SK-N-SH (cell line): ENCODE measurements at regions not wholly inside any gene's neighbourhood (a gene's known extent, or its start where the extent isn't known, plus 50 kb on each side); places are given as distances from the start of the nearest gene placed in this dataset.

ENCODE experiments used
- CTCF ChIA-PET: fragments of 300-600, 350-600 bp; formaldehyde crosslinking; extraction: SDS; loops from one replicate; lab custom pipeline; 2021; lab: Yijun Ruan, JAX
- POLR2A ChIA-PET: fragments of 350-600 bp; sonication (Branson Sonifier 250); formaldehyde crosslinking; extraction: SDS; loops from one replicate; lab custom pipeline; 2020; ENCODE audit warnings: antibody characterized with exemption, inconsistent platforms; lab: Yijun Ruan, JAX
- DNase-seq: peaks from one replicate; pipeline ENCODE4 v3.0.0; 2012
- H2AFZ ChIP-seq: fragments of 200-600 bp; sonication (generic); 2 replicates; pipeline ENCODE4 v1.8.1; 2016; ENCODE audit warnings: antibody characterized with exemption, mild to moderate bottlenecking, low read depth
- H3F3A ChIP-seq: fragments of 200-600 bp; sonication (generic); replicated peaks from 2 replicates; pipeline ENCODE3; 2016; ENCODE audit warnings: antibody characterized with exemption, mild to moderate bottlenecking; ENCODE audit not compliant: insufficient read depth
- H3K27ac ChIP-seq, 2 experiments: fragments of 200-500 bp in 1 of 2; fragments of 200-600 bp in 1 of 2; sonication (Bioruptor generic) in 1 of 2; sonication (generic), shearing (Covaris generic) in 1 of 2; 2 replicates each; pipeline versions ENCODE4 v1.5.1 to v1.6.1; 2014 to 2016; ENCODE audit warnings: low read depth in 2 of 2, inconsistent platforms in 1 of 2, low read length in 1 of 2, mild to moderate bottlenecking in 1 of 2, mixed read lengths in 1 of 2
- H3K27me3 ChIP-seq: fragments of 200-600 bp; sonication (generic), shearing (Covaris generic); 2 replicates; pipeline ENCODE4 v1.6.1; 2016; ENCODE audit warnings: mixed run types; ENCODE audit not compliant: insufficient read depth
- H3K36me3 ChIP-seq, 2 experiments: fragments of 200-500 bp in 1 of 2; fragments of 200-600 bp in 1 of 2; sonication (Bioruptor generic) in 1 of 2; sonication (generic) in 1 of 2; replicated peaks in 1 of 2; 2 replicates each; pipeline versions ENCODE3 to v1.5.1; 2014 to 2016; ENCODE audit warnings: low read length in 1 of 2, mild to moderate bottlenecking in 1 of 2; ENCODE audit not compliant: insufficient read depth in 2 of 2, control insufficient read depth in 1 of 2
- H3K4me1 ChIP-seq, 2 experiments: fragments of 200-500 bp in 1 of 2; fragments of 200-600 bp in 1 of 2; sonication (Bioruptor generic) in 1 of 2; sonication (generic), shearing (Covaris generic) in 1 of 2; 2 replicates each; pipeline versions ENCODE4 v1.5.1 to v1.6.1; 2014 to 2016; ENCODE audit warnings: low read depth in 1 of 2, low read length in 1 of 2, mixed run types in 1 of 2; ENCODE audit not compliant: insufficient read depth in 2 of 2, control insufficient read depth in 1 of 2
- H3K4me2 ChIP-seq: fragments of 200-600 bp; sonication (generic), shearing (Covaris generic); 2 replicates; pipeline ENCODE4 v1.6.1; 2017; ENCODE audit warnings: mixed run types
- H3K4me3 ChIP-seq, 2 experiments: fragments of 200-500 bp in 1 of 2; fragments of 200-600 bp in 1 of 2; sonication (Bioruptor generic) in 1 of 2; sonication (generic), shearing (Covaris generic) in 1 of 2; 2 replicates each; pipeline versions ENCODE4 v1.5.1 to v1.8.1; 2014 to 2016; ENCODE audit warnings: low read depth in 2 of 2, inconsistent platforms in 1 of 2, low read length in 1 of 2, mild to moderate bottlenecking in 1 of 2, mixed read lengths in 1 of 2, moderate library complexity in 1 of 2
- H3K79me2 ChIP-seq: fragments of 200-600 bp; sonication (generic); 2 replicates; pipeline ENCODE4 v1.8.1; 2017; ENCODE audit warnings: mild to moderate bottlenecking; ENCODE audit not compliant: insufficient read depth
- H3K9ac ChIP-seq: fragments of 200-600 bp; sonication (generic); 2 replicates; pipeline ENCODE4 v1.6.1; 2017; ENCODE audit warnings: mixed run types
- H3K9me2 ChIP-seq: fragments of 200-600 bp; sonication (generic); 2 replicates; pipeline ENCODE4 v1.6.1; 2017; ENCODE audit warnings: mixed run types
- H3K9me3 ChIP-seq: fragments of 200-600 bp; sonication (generic); 2 replicates; pipeline ENCODE4 v1.6.1; 2017; ENCODE audit warnings: mixed run types, mild to moderate bottlenecking, moderate library complexity
- H4K20me1 ChIP-seq: fragments of 200-600 bp; sonication (generic); 2 replicates; pipeline ENCODE4 v1.6.1; 2017; ENCODE audit warnings: mild to moderate bottlenecking, mixed run types; ENCODE audit not compliant: insufficient read depth
- CHD2 ChIP-seq: fragments of 150-350 bp; IDR thresholded peaks from 2 replicates; pipeline ENCODE4 v1.6.1; 2018; ENCODE audit warnings: low read length; ENCODE audit not compliant: partially characterized antibody
- ELF1 ChIP-seq: IDR thresholded peaks from 2 replicates; pipeline ENCODE4 v1.4.0; 2012
- EP300 ChIP-seq, 2 experiments: IDR thresholded peaks; 2 replicates each; pipeline versions ENCODE4 v1.4.0 to v1.6.1; 2012; ENCODE audit warnings: borderline replicate concordance in 1 of 2, low read depth in 1 of 2, low read length in 1 of 2
- FOXM1 ChIP-seq: IDR thresholded peaks from 2 replicates; pipeline ENCODE4 v1.4.0; 2012; ENCODE audit warnings: low read depth, mild to moderate bottlenecking
- GATA2 ChIP-seq: sonication (generic); formaldehyde crosslinking; IDR thresholded peaks from 2 replicates; pipeline ENCODE4 v1.5.0; 2020; ENCODE audit warnings: mild to moderate bottlenecking, missing genetic modification reagents
- MAX ChIP-seq: IDR thresholded peaks from 2 replicates; pipeline ENCODE4 v1.4.0; 2012; ENCODE audit warnings: low read depth
- MEF2A ChIP-seq: IDR thresholded peaks from 2 replicates; pipeline ENCODE4 v1.4.0; 2012; ENCODE audit warnings: low read depth, borderline replicate concordance
- MXI1 ChIP-seq: IDR thresholded peaks from 2 replicates; pipeline ENCODE4 v1.6.1; 2012; ENCODE audit warnings: mild to moderate bottlenecking, low read depth, low read length, improper control_type of control experiment
- POLR2AphosphoS5 ChIP-seq: IDR thresholded peaks from 2 replicates; pipeline ENCODE4 v1.6.1; 2012; ENCODE audit warnings: low read depth, low read length
- RAD21 ChIP-seq: IDR thresholded peaks from 2 replicates; pipeline ENCODE4 v1.6.1; 2012; ENCODE audit warnings: mild to moderate bottlenecking, low read length
- RCOR1 ChIP-seq: fragments of 150-350 bp; IDR thresholded peaks from 2 replicates; pipeline ENCODE4 v1.6.1; 2017; ENCODE audit warnings: antibody characterized with exemption, low read length
- RFX5 ChIP-seq: IDR thresholded peaks from 2 replicates; pipeline ENCODE4 v1.6.1; 2012; ENCODE audit warnings: mild to moderate bottlenecking, improper control_type of control experiment, low read length
- SMC3 ChIP-seq: IDR thresholded peaks from 2 replicates; pipeline ENCODE4 v1.6.1; 2012; ENCODE audit warnings: low read depth, low read length, improper control_type of control experiment
- TAF1 ChIP-seq: IDR thresholded peaks from 2 replicates; pipeline ENCODE4 v1.6.1; 2012; ENCODE audit warnings: low read depth, mild to moderate bottlenecking, low read length, moderate library complexity, borderline replicate concordance
- USF1 ChIP-seq: IDR thresholded peaks from 2 replicates; pipeline ENCODE4 v1.4.0; 2012; ENCODE audit warnings: low read depth, borderline replicate concordance
- USF2 ChIP-seq: fragments of 150-350 bp; IDR thresholded peaks from 2 replicates; pipeline ENCODE4 v1.6.1; 2017; ENCODE audit warnings: antibody characterized with exemption, low read length, low read depth, borderline replicate concordance
- WGBS: methylation state at CpG from one replicate; pipeline ENCODE4 v1.1.6; 2017; ENCODE audit warnings: low lambda C conversion rate; 5-methylcytosine and 5-hydroxymethylcytosine counted together
- TF ChIP-seq, protein P1 (sequence below): fragments of 200-600 bp; sonication (generic); IDR thresholded peaks from 2 replicates; pipeline ENCODE4 v1.6.1; 2017; ENCODE audit warnings: antibody characterized with exemption, mild to moderate bottlenecking, moderate library complexity
- TF ChIP-seq, protein P2 (sequence below): IDR thresholded peaks from 2 replicates; pipeline ENCODE4 v1.6.1; 2012; ENCODE audit warnings: mild to moderate bottlenecking, low read depth, low read length, moderate library complexity

DNA sequence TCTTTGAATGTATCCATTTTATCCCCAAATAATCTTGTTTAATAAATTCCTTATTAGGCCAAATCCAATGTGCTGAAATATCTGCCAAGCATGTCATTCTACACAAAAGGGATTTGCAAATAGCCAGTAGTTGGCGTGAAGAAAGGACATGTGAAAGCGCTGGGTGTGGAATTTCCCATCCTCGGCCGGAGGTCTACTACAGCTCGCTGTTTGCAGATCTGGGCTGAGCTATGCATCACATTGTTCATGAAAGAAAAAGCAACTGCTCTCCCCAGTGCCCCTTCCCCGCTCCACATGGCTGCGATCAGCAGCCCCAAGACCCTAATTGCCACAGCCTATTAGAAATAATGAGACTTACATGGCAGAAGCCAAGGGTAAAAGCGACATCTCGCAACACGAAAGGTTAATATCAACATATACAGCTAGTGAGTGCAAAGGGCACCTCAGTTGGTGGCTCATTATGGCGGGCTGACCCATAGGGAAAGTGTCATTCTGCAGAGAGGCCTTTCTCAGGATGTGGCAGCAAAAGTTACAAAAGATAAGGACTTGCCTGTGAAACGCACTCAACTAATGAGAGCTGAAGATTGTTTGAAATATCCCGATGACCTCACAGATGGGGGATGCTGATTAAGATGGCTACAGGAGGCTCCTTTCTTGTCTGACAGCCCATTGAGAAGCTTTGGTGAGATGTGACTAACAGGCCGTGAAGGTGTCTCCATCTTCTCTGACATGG is 126.9 kb upstream of the CYP1B1 start:
- CTCF ChIA-PET, result interaction anchor here (2.2 to 3.8 kb wide), 2 partner anchors 72 to 87 kb away, joined by 5 to 9 read pairs; no protein-coding TSS in a partner anchor

More for the DNA sequence above, 126.9 kb upstream of the CYP1B1 start:
- H3K27me3 ChIP-seq, result no peaks in the 10 kb centered on the region
- H3K27ac ChIP-seq, result no peak overlapping the region
- 86% methylated on average over 14 of the region's 14 CpGs for WGBS
- DNase-seq, result no peak
- H3K4me2 ChIP-seq, result no peak overlapping the region
- TF ChIP-seq, protein P1, sequence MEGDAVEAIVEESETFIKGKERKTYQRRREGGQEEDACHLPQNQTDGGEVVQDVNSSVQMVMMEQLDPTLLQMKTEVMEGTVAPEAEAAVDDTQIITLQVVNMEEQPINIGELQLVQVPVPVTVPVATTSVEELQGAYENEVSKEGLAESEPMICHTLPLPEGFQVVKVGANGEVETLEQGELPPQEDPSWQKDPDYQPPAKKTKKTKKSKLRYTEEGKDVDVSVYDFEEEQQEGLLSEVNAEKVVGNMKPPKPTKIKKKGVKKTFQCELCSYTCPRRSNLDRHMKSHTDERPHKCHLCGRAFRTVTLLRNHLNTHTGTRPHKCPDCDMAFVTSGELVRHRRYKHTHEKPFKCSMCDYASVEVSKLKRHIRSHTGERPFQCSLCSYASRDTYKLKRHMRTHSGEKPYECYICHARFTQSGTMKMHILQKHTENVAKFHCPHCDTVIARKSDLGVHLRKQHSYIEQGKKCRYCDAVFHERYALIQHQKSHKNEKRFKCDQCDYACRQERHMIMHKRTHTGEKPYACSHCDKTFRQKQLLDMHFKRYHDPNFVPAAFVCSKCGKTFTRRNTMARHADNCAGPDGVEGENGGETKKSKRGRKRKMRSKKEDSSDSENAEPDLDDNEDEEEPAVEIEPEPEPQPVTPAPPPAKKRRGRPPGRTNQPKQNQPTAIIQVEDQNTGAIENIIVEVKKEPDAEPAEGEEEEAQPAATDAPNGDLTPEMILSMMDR, result no peak
- no peak for TF ChIP-seq MAX
- TF ChIP-seq ELF1, result no peak
- TF ChIP-seq USF1, result no peak
- no peak for TF ChIP-seq SMC3
- no peak for TF ChIP-seq CHD2
- TF ChIP-seq POLR2AphosphoS5, result no peak
- TF ChIP-seq MXI1, result no peak
- no peak for TF ChIP-seq GATA2 (CRISPR knock-in tag)
- no peak for TF ChIP-seq RFX5
- no peak for TF ChIP-seq MEF2A
- TF ChIP-seq USF2, result no peak
- no peak for TF ChIP-seq RAD21
- no peak for TF ChIP-seq TAF1
- TF ChIP-seq, protein P2, sequence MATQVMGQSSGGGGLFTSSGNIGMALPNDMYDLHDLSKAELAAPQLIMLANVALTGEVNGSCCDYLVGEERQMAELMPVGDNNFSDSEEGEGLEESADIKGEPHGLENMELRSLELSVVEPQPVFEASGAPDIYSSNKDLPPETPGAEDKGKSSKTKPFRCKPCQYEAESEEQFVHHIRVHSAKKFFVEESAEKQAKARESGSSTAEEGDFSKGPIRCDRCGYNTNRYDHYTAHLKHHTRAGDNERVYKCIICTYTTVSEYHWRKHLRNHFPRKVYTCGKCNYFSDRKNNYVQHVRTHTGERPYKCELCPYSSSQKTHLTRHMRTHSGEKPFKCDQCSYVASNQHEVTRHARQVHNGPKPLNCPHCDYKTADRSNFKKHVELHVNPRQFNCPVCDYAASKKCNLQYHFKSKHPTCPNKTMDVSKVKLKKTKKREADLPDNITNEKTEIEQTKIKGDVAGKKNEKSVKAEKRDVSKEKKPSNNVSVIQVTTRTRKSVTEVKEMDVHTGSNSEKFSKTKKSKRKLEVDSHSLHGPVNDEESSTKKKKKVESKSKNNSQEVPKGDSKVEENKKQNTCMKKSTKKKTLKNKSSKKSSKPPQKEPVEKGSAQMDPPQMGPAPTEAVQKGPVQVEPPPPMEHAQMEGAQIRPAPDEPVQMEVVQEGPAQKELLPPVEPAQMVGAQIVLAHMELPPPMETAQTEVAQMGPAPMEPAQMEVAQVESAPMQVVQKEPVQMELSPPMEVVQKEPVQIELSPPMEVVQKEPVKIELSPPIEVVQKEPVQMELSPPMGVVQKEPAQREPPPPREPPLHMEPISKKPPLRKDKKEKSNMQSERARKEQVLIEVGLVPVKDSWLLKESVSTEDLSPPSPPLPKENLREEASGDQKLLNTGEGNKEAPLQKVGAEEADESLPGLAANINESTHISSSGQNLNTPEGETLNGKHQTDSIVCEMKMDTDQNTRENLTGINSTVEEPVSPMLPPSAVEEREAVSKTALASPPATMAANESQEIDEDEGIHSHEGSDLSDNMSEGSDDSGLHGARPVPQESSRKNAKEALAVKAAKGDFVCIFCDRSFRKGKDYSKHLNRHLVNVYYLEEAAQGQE, result no peak
- TF ChIP-seq RCOR1, result no peak
- TF ChIP-seq EP300 (IDR thresholded peaks at IDR 0.05; ENCODE audit: borderline replicate concordance in 1 of 2, low read depth in 1 of 2, low read length in 1 of 2), result no peak
- TF ChIP-seq FOXM1, result no peak
- H4K20me1 ChIP-seq, result no peaks in the 10 kb centered on the region
- no peaks in the 10 kb centered on the region; a peak in 1 of 4 replicates for H3K4me1 ChIP-seq
- no peaks in the 10 kb centered on the region for H3K36me3 ChIP-seq
- no peak overlapping the region for H3K9ac ChIP-seq
- H3F3A ChIP-seq, result no peaks in the 10 kb centered on the region
- POLR2A ChIA-PET, result interaction anchor here (1.1 kb wide), 1 partner anchor 15 kb away, joined by 3 read pairs; no protein-coding TSS in a partner anchor
- no peaks in the 10 kb centered on the region for H3K9me3 ChIP-seq
- no peak overlapping the region for H2AFZ ChIP-seq
- H3K9me2 ChIP-seq, result no peaks in the 10 kb centered on the region
- no peaks in the 10 kb centered on the region for H3K79me2 ChIP-seq
- no peak overlapping the region for H3K4me3 ChIP-seq
